GM23338 (cell line): ENCODE measurements at regions not wholly inside any gene's neighbourhood (a gene's known extent, or its start where the extent isn't known, plus 50 kb on each side); places are given as distances from the start of the nearest gene placed in this dataset.

Experiments
- ATAC-seq: fragments of 200-7000 bp; cut with Tn5 transposase; 3 replicates; pipeline ENCODE4 v1.9.1; 2020
- DNase-seq: peaks from one replicate; pipeline ENCODE4 v3.0.0-alpha.2; 2015; ENCODE audit warnings: low spot score
- H2AFZ ChIP-seq: fragments of 200-600 bp; sonication (generic); 2 replicates; pipeline ENCODE4 v1.8.0; 2016; ENCODE audit warnings: antibody characterized with exemption, mild to moderate bottlenecking, moderate library complexity
- H3F3A ChIP-seq: fragments of 200-600 bp; sonication (generic); replicated peaks from 2 replicates; pipeline ENCODE4 v1.8.0; 2017; ENCODE audit warnings: antibody characterized with exemption, mixed run types, low read depth
- H3K27ac ChIP-seq: fragments of 200-600 bp; sonication (generic); 2 replicates; pipeline ENCODE4 v1.6.1; 2016; ENCODE audit warnings: low read depth
- H3K27me3 ChIP-seq: fragments of 200-600 bp; sonication (generic); 2 replicates; pipeline ENCODE4 v1.8.0; 2016; ENCODE audit warnings: mild to moderate bottlenecking, mixed run types, moderate library complexity; ENCODE audit not compliant: insufficient read depth
- H3K36me3 ChIP-seq: fragments of 200-600 bp; sonication (generic); 2 replicates; pipeline ENCODE4 v1.8.0; 2016; ENCODE audit warnings: mild to moderate bottlenecking; ENCODE audit not compliant: insufficient read depth
- H3K4me1 ChIP-seq: fragments of 200-600 bp; sonication (generic); 2 replicates; pipeline ENCODE4 v1.8.0; 2016; ENCODE audit warnings: mild to moderate bottlenecking, moderate library complexity; ENCODE audit not compliant: insufficient read depth
- H3K4me2 ChIP-seq: fragments of 200-600 bp; sonication (generic); 2 replicates; pipeline ENCODE4 v1.7.1; 2017; ENCODE audit warnings: mixed run types
- H3K4me3 ChIP-seq: fragments of 200-600 bp; sonication (generic); 2 replicates; pipeline ENCODE4 v1.6.1; 2016; ENCODE audit warnings: mixed run types
- H3K79me2 ChIP-seq: fragments of 200-600 bp; sonication (generic); replicated peaks from 2 replicates; pipeline ENCODE4 v1.8.0; 2017; ENCODE audit warnings: mild to moderate bottlenecking; ENCODE audit not compliant: insufficient read depth
- H3K9me2 ChIP-seq: fragments of 200-600 bp; sonication (generic); 2 replicates; pipeline ENCODE4 v1.8.0; 2017; ENCODE audit not compliant: insufficient read depth
- H4K20me1 ChIP-seq: fragments of 200-600 bp; sonication (generic); replicated peaks from 2 replicates; pipeline ENCODE4 v1.8.0; 2017; ENCODE audit warnings: mild to moderate bottlenecking; ENCODE audit not compliant: insufficient read depth
- H3K27ac Mint-ChIP-seq: 2 replicates; pipeline ENCODE4 v1.8.0; 2020; ENCODE audit warnings: inconsistent platforms, mild to moderate bottlenecking, moderate library complexity, mixed read lengths
- H3K27me3 Mint-ChIP-seq: 3 replicates; pipeline ENCODE4 v1.8.0; 2022; ENCODE audit warnings: low read depth, mild to moderate bottlenecking, moderate library complexity, mixed read lengths, inconsistent platforms; ENCODE audit not compliant: insufficient read depth, poor library complexity
- H3K36me3 Mint-ChIP-seq: 3 replicates; pipeline ENCODE4 v1.8.0; 2021; ENCODE audit warnings: low read depth, mild to moderate bottlenecking, inconsistent platforms, moderate library complexity, mixed read lengths
- H3K4me1 Mint-ChIP-seq: 3 replicates; pipeline ENCODE4 v1.8.0; 2020; ENCODE audit warnings: mild to moderate bottlenecking, inconsistent platforms, mixed read lengths
- H3K4me3 Mint-ChIP-seq: 3 replicates; pipeline ENCODE4 v1.8.0; 2021; ENCODE audit warnings: moderate library complexity, mild to moderate bottlenecking, inconsistent platforms, mixed read lengths
- H3K9me3 Mint-ChIP-seq: 3 replicates; pipeline ENCODE4 v1.8.0; 2020; ENCODE audit warnings: moderate library complexity, mild to moderate bottlenecking, inconsistent platforms, mixed read lengths
- CREB1 ChIP-seq: fragments of 250-450 bp; sonication (Bioruptor Pico); IDR thresholded peaks from 2 replicates; pipeline ENCODE4 v1.5.0; 2020; ENCODE audit warnings: low read depth, mild to moderate bottlenecking, moderate library complexity
- CTCF ChIP-seq, 2 experiments: fragments of 200-600 bp in 1 of 2; sonication (generic) in 1 of 2; conservative IDR thresholded peaks; 2 replicates each; pipeline versions ENCODE4 v1.5.1 to v1.6.1; 2016 to 2017; ENCODE audit warnings: antibody characterized with exemption in 2 of 2, low read depth in 2 of 2, mild to moderate bottlenecking in 2 of 2, moderate library complexity in 1 of 2
- EZH2 ChIP-seq: fragments of 200-600 bp; sonication (generic); IDR thresholded peaks from one replicate; pipeline ENCODE4 v1.8.0; 2017; ENCODE audit warnings: antibody characterized with exemption, mild to moderate bottlenecking, low read depth; ENCODE audit not compliant: unreplicated experiment
- EZH2phosphoT487 ChIP-seq: fragments of 200-600 bp; sonication (generic); IDR thresholded peaks from one replicate; pipeline ENCODE4 v1.8.1; 2018; ENCODE audit warnings: antibody characterized with exemption; ENCODE audit not compliant: unreplicated experiment
- JUNB ChIP-seq: IDR thresholded peaks from one replicate; pipeline ENCODE4 v1.6.1; 2016; ENCODE audit warnings: antibody characterized with exemption; ENCODE audit not compliant: unreplicated experiment
- NANOG ChIP-seq: IDR thresholded peaks from 2 replicates; pipeline ENCODE4 v1.6.1; 2016; ENCODE audit warnings: antibody characterized with exemption, borderline replicate concordance
- ZNF114 ChIP-seq: fragments of 250-450 bp; sonication (Bioruptor Pico); IDR thresholded peaks from 2 replicates; pipeline ENCODE4 v1.5.0; 2020; ENCODE audit warnings: mild to moderate bottlenecking, moderate library complexity
- ZNF331 ChIP-seq: fragments of 250-450 bp; sonication (Bioruptor Pico); IDR thresholded peaks from 2 replicates; pipeline ENCODE4 v1.5.0; 2020; ENCODE audit warnings: low read depth, mild to moderate bottlenecking, moderate library complexity
- ZNF462 ChIP-seq: fragments of 250-450 bp; sonication (Bioruptor Pico); IDR thresholded peaks from 2 replicates; pipeline ENCODE4 v1.5.0; 2020; ENCODE audit warnings: mild to moderate bottlenecking, moderate library complexity

DNA sequence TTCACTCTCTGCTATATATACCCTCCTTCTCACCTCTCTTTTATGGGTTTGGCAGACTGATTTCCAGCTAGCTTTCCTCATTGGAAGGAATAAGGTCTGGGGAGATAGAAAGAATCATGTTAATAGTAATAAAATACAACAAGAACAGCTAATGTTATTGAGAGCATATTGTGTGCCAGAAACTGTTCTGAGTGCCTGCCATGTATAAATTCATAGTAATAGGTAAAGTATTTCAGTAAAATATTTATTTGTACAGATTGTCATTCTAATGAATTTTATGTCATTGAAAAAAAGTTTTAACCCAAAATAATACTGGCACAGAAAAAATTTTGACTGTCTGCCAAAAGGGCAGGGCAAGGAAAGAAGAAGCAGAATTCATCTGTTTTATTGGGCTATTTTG lies 834.9 kb upstream of the ZNF608 start:
- Histone ChIP-seq H3K4me2 (no peak overlapping the region), H3K27me3 (no peaks in the 10 kb centered on the region), H3F3A (no peaks in the 10 kb centered on the region), H4K20me1 (no peaks in the 10 kb centered on the region), H2AFZ (no peak overlapping the region), H3K27ac (no peak overlapping the region), H3K36me3 (no peaks in the 10 kb centered on the region), H3K4me3 (no peak overlapping the region), H3K4me1 (0 out of 2 replicates have a peak, but pooled peaks cover 5% of the 10 kb centered on the region), H3K9me2 (peaks cover 5% of the 10 kb centered on the region; the same call in 1 of the 2 replicates), H3K79me2 (no peaks in the 10 kb centered on the region)
- no peak overlapping the region for H3K27ac Mint-ChIP-seq
- ATAC-seq (no peak), DNase-seq (no peak)
- H3K9me3 Mint-ChIP-seq = peaks cover 5% of the 10 kb centered on the region; the same call in 2 of the 3 replicates
- H3K4me1 Mint-ChIP-seq = peaks cover 8% of the 10 kb centered on the region
- H3K36me3 Mint-ChIP-seq = peaks cover 4% of the 10 kb centered on the region; the same call in 2 of the 3 replicates
- no peak overlapping the region for H3K4me3 Mint-ChIP-seq
- peaks cover 2% of the 10 kb centered on the region for H3K27me3 Mint-ChIP-seq
- TF ChIP-seq JUNB = no peak

DNA sequence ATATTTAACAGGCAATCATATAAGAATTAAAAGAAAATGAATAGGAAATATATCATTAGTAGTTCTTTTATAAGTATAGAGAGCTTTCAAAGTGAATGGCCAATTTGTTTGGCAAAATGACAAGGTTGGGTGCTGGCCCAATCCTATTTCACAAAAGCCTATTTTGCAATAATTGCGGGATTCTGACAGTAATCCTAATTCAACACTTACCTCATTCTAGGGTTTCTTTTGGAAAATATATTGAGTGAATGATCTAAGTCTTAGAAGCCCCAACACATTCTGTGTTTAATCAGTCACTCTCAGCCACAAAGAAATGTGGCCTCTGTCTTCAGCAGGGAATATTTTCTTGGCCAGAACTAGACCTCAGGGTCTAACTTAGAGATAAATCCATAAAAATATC lies 835.9 kb upstream of the ZNF608 start:
- H3K9me2 ChIP-seq = peaks cover 5% of the 10 kb centered on the region; the same call in 1 of the 2 replicates
- DNase-seq = no peak
- H3K27ac Mint-ChIP-seq = no peak overlapping the region
- 0 out of 2 replicates have a peak, but pooled peaks cover 5% of the 10 kb centered on the region for H3K4me1 ChIP-seq
- no peak overlapping the region for H3K27ac ChIP-seq
- no peaks in the 10 kb centered on the region for H3K36me3 ChIP-seq
- H3K4me3 ChIP-seq = no peak overlapping the region
- H3K36me3 Mint-ChIP-seq = peaks cover 4% of the 10 kb centered on the region; the same call in 2 of the 3 replicates
- no peaks in the 10 kb centered on the region for H3F3A ChIP-seq
- TF ChIP-seq EZH2 = no peak
- TF ChIP-seq EZH2phosphoT487 = no peak
- TF ChIP-seq ZNF114 (CRISPR knock-in tag) = no peak
- no peak for TF ChIP-seq CTCF (conservative IDR thresholded peaks at IDR 0.05; ENCODE audit: low read depth in 2 of 2)
- TF ChIP-seq ZNF331 (CRISPR knock-in tag) = no peak
- no peak for TF ChIP-seq NANOG
- TF ChIP-seq ZNF462 (CRISPR knock-in tag) = no peak
- no peak for TF ChIP-seq CREB1 (CRISPR knock-in tag)
- no peak overlapping the region for H3K4me2 ChIP-seq
- no peaks in the 10 kb centered on the region for H3K27me3 ChIP-seq
- H2AFZ ChIP-seq = no peak overlapping the region
- no peaks in the 10 kb centered on the region for H3K79me2 ChIP-seq
- peaks cover 2% of the 10 kb centered on the region for H3K27me3 Mint-ChIP-seq
- peaks cover 5% of the 10 kb centered on the region; the same call in 2 of the 3 replicates for H3K9me3 Mint-ChIP-seq
- H3K4me1 Mint-ChIP-seq = peaks cover 3% of the 10 kb centered on the region; the same call in 2 of the 3 replicates
- no peak for ATAC-seq
- no peaks in the 10 kb centered on the region for H4K20me1 ChIP-seq
- H3K4me3 Mint-ChIP-seq = no peak overlapping the region
